ENCODE measurements at regions not wholly inside any gene's neighbourhood (a gene's known extent, or its start where the extent isn't known, plus 50 kb on each side); places are given as distances from the start of the nearest gene placed in this dataset.
"Not testable (repeated sequence)": the region's sequence is repeated elsewhere in the genome, so short reads cannot be mapped to it uniquely, and the experiment has no call there.

GRCh38 chr5:62896121-62896893, 317.7 kb downstream of the LRRC70 start:
- DNase-seq (ENCODE audit: insufficient read length, low spot score) (no peak), FAIRE-seq (no peak)
- no peak for TF ChIP-seq CTCF (IDR thresholded peaks at IDR 0.05; ENCODE audit: insufficient read depth, missing control alignments)

GRCh38 chr5:62886603-62887315, 308.1 kb downstream of the LRRC70 start:
- DNase-seq (ENCODE audit: insufficient read length, low spot score) (no peak), FAIRE-seq (no peak)
- TF ChIP-seq CTCF (IDR thresholded peaks at IDR 0.05; ENCODE audit: insufficient read depth, missing control alignments), result no peak

- not testable (repeated sequence) for FAIRE-seq; DNase-seq (ENCODE audit: insufficient read length, low spot score)
These were observed 258.7 kb downstream of the LRRC70 start for GRCh38 chr5:62837330-62837729.

- no peak for DNase-seq (ENCODE audit: insufficient read length, low spot score)
- FAIRE-seq, result no peak
- TF ChIP-seq CTCF (IDR thresholded peaks at IDR 0.05; ENCODE audit: insufficient read depth, missing control alignments), result no peak
These were observed 251.0 kb downstream of the LRRC70 start for GRCh38 chr5:62829604-62829986.

GRCh38 chr5:62828742-62829603, 250.4 kb downstream of the LRRC70 start:
- FAIRE-seq, result no peak
- DNase-seq (ENCODE audit: insufficient read length, low spot score), result no peak
- no peak for TF ChIP-seq CTCF (IDR thresholded peaks at IDR 0.05; ENCODE audit: insufficient read depth, missing control alignments)

GRCh38 chr5:62825623-62826220, 247.1 kb downstream of the LRRC70 start:
- FAIRE-seq (no peak), DNase-seq (ENCODE audit: insufficient read length, low spot score) (no peak)
- no peak for TF ChIP-seq CTCF (IDR thresholded peaks at IDR 0.05; ENCODE audit: insufficient read depth, missing control alignments)

- DNase-seq (ENCODE audit: insufficient read length, low spot score) (no peak), FAIRE-seq (no peak)
- no peak for TF ChIP-seq CTCF (IDR thresholded peaks at IDR 0.05; ENCODE audit: insufficient read depth, missing control alignments)
These were observed 246.3 kb downstream of the LRRC70 start for GRCh38 chr5:62824936-62825335.

GRCh38 chr5:62817043-62817442, 238.4 kb downstream of the LRRC70 start:
- DNase-seq (ENCODE audit: insufficient read length, low spot score); FAIRE-seq: not testable (repeated sequence)

Data from D721Med (cell line).